Activated CD4-positive, alpha-beta T cell treated with anti-CD3 and anti-CD28 coated beads for 24 hours (primary cell): ENCODE measurements at regions not wholly inside any gene's neighbourhood (a gene's known extent, or its start where the extent isn't known, plus 50 kb on each side); places are given as distances from the start of the nearest gene placed in this dataset.
"Not testable (repeated sequence)": the region's sequence is repeated elsewhere in the genome, so short reads cannot be mapped to it uniquely, and the experiment has no call there.

Source experiments
- DNase-seq, 2 donors: peaks; one replicate each; pipeline ENCODE4 v3.0.0-alpha.2; 2020; ENCODE audit warnings: low read depth in 2 of 2

DNA sequence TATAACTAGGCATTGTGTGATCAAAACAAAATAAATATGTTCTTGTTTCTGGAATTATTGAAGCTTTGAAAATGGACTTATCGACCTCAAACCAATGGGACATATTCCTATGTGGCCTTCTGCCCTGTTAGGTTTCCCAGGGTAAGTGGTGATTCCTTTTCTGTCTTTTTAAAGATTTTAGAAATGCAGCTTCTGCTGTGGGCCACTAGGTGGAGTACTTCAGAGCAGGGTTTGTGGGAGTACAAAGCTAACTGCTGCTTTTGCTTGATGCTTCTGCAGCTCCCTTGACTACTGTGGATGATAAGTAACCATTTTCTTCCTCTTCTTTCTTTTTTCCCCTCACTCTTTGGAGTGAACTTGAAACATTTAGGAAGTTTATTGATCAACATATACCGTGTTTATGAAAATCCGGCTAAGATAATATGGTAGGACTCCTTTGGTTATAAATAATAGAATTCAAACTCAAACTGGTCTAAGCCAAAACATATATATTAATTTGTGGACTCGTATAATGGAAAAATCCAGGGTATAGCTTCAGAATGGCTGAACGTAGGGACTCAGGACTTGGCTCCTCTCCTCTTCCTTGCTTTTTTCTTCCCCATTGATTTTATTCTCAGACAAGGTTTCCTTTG, 1737.7 kb upstream of the DEFB115 start:
- DNase-seq: not testable (repeated sequence)

DNA sequence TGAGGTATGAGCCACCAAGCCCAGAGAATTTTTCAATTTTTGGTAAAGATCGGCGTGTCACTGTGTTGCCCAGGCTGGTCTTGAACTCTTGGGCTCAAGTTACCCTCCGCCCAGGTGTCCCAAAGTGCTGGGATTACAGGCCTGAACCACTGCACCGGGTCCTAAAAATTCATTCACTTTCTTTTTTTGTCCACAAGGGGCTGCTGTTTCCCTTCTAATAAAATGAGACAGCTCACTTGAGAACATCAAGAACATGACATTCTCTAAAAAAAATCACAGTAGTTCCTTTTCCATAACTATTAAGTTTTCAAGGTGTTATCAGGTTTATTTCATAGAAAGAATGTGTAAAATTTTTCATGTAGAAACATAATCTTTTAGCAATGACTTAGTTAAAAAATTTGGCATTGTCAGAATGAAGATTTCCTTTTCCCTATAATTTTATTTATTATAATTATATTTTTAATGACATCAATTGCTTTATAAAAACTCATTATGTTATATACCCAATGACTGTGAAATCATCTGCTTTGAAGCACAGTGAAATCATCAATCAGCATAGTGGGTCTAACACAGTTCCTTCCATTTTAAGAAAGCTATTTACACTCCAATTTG, 1723.8 kb upstream of the DEFB115 start:
- not testable (repeated sequence) for DNase-seq

GRCh38 chr20:29566901-29567635, 1690.4 kb upstream of the DEFB115 start:
- not testable (repeated sequence) for DNase-seq

DNA sequence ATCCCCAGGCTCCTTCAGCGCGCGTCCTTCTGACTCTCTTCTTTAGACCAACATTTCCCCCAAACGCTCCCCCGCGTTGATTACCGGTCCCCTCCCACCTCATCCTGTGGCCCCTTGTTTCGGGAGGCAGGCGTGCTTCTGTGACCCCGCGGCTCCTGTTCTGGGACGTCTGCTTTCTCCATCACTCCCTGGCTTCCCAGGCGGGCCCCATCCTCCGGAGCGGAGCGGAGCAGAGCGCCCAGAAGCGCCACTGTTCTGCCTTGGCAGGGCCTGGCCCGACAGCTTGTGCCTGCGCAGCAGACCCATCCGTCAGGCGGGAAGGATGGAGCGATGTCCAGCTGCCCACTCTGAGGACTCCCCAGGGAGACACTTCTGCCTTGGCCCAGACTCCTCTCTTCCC, 1689.8 kb upstream of the DEFB115 start:
- not testable (repeated sequence) for DNase-seq

DNA sequence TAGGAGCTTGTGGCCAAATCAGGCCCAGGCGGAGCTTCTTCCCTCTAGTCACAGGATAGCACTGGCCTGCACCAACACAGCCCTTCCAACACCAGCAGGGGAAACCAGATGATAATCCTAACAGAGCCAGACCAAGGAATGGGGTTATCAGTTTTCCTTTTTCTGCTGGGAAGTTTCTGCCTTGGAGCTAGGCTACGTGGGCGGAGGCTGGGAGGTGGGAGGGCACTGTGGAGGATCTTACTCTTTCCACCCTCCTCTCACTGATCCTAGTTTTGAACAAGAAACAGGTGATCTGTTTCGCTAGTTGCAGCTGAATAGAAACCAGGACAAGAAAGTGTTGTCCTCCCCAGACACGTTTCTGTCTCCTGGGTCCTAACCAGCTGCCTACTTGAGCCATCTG, 1687.3 kb upstream of the DEFB115 start:
- DNase-seq: not testable (repeated sequence)

GRCh38 chr20:29589530-29589929, 1667.9 kb upstream of the DEFB115 start:
- not testable (repeated sequence) for DNase-seq

- DNase-seq: not testable (repeated sequence)
Observed at GRCh38 chr20:29604163-29604562, 1653.3 kb upstream of the DEFB115 start.

- not testable (repeated sequence) for DNase-seq
Observed at GRCh38 chr20:29606171-29606570, 1651.3 kb upstream of the DEFB115 start.

- not testable (repeated sequence) for DNase-seq
Observed at GRCh38 chr20:29629395-29629794, 1628.1 kb upstream of the DEFB115 start.
